GM18499 (cell line): ENCODE measurements at regions not wholly inside any gene's neighbourhood (a gene's known extent, or its start where the extent isn't known, plus 50 kb on each side); places are given as distances from the start of the nearest gene placed in this dataset.

Source experiments
- ATAC-seq: cut with Tn5 transposase; IDR thresholded peaks from one replicate; pipeline ENCODE4 v1.9.1; 2021; ENCODE audit warnings: moderate number of reproducible peaks; ENCODE audit not compliant: insufficient read depth, unreplicated experiment

- ATAC-seq = no peak
Observed at GRCh38 chr3:154598166-154598565, 168.2 kb upstream of the GPR149 start.

GRCh38 chr3:154590675-154591384 is 160.8 kb upstream of the GPR149 start:
- ATAC-seq = no peak

- ATAC-seq = no peak
Observed at GRCh38 chr3:154588831-154589230, 158.8 kb upstream of the GPR149 start.

- ATAC-seq = no peak
Observed at GRCh38 chr3:154584974-154585373, 155.0 kb upstream of the GPR149 start.

- ATAC-seq = no peak
Observed at GRCh38 chr3:154584041-154584440, 154.1 kb upstream of the GPR149 start.

- no peak for ATAC-seq
Observed at GRCh38 chr3:154583086-154583634, 153.2 kb upstream of the GPR149 start.

GRCh38 chr3:154582501-154582900 is 152.5 kb upstream of the GPR149 start:
- ATAC-seq = no peak

- ATAC-seq = no peak
Observed at GRCh38 chr3:154571553-154572226, 141.7 kb upstream of the GPR149 start.

- ATAC-seq = no peak
Observed at GRCh38 chr3:154568064-154568463, 138.1 kb upstream of the GPR149 start.

- ATAC-seq = no peak
Observed at GRCh38 chr3:154559623-154560022, 129.6 kb upstream of the GPR149 start.

GRCh38 chr3:154552338-154552737 is 122.3 kb upstream of the GPR149 start:
- ATAC-seq = no peak

GRCh38 chr3:154549391-154549790 is 119.4 kb upstream of the GPR149 start:
- no peak for ATAC-seq

- ATAC-seq = no peak
Observed at GRCh38 chr3:154548341-154548740, 118.4 kb upstream of the GPR149 start.

GRCh38 chr3:154542837-154543236 is 112.8 kb upstream of the GPR149 start:
- ATAC-seq = no peak

GRCh38 chr3:154540950-154541604 is 111.1 kb upstream of the GPR149 start:
- ATAC-seq = no peak

GRCh38 chr3:154538566-154539360 is 108.8 kb upstream of the GPR149 start:
- no peak for ATAC-seq

- no peak for ATAC-seq
Observed at GRCh38 chr3:154536751-154537150, 106.8 kb upstream of the GPR149 start.

- no peak for ATAC-seq
Observed at GRCh38 chr3:154522036-154522602, 92.1 kb upstream of the GPR149 start.

GRCh38 chr3:154517404-154517803 is 87.4 kb upstream of the GPR149 start:
- no peak for ATAC-seq

GRCh38 chr3:154515921-154516320 is 85.9 kb upstream of the GPR149 start:
- ATAC-seq = no peak
